ENCODE measurements at regions not wholly inside any gene's neighbourhood (a gene's known extent, or its start where the extent isn't known, plus 50 kb on each side); places are given as distances from the start of the nearest gene placed in this dataset.

GRCh38 chr2:217743407-217743806 lies 259.4 kb downstream of the TNS1 start:
- Histone ChIP-seq H3K4me3 (ENCODE audit: low read depth, low read length, poor library complexity, severe bottlenecking) (no peak overlapping the region), H2AFZ (ENCODE audit: low read length) (no peak overlapping the region), H3K36me3 (ENCODE audit: insufficient read depth, low read length) (no peaks in the 10 kb centered on the region), H3K4me2 (ENCODE audit: low read length) (no peak overlapping the region), H3K4me1 (ENCODE audit: insufficient read depth, low read length, poor library complexity, severe bottlenecking) (no peaks in the 10 kb centered on the region), H3K79me2 (ENCODE audit: insufficient read depth, low read depth, low read length) (no peaks in the 10 kb centered on the region), H3K9me2 (ENCODE audit: insufficient read depth, low read length) (no peaks in the 10 kb centered on the region), H4K20me1 (ENCODE audit: insufficient read depth, low read length) (no peaks in the 10 kb centered on the region), H3K9me3 (ENCODE audit: low read length) (no peaks in the 10 kb centered on the region), H3K27ac (ENCODE audit: low read depth, low read length, poor library complexity, severe bottlenecking) (no peak overlapping the region)
- intact Hi-C loops (cut with micrococcal nuclease; ENCODE audit: unreplicated experiment), result no loop called here
- no TSS peak for BruUV-seq (replicated peaks)
- POLR2A ChIA-PET, result interaction anchor here (0.7 kb wide), 1 partner anchor 52 kb away, joined by 3 read pairs; no protein-coding TSS in a partner anchor
- CTCF ChIA-PET (ENCODE audit: unreplicated experiment), result no interaction called here
- TF ChIP-seq CTCF (conservative IDR thresholded peaks at IDR 0.05; ENCODE audit: low read length) (no peak), EZH2phosphoT487 (IDR thresholded peaks at IDR 0.05; ENCODE audit: borderline replicate concordance, low read depth, low read length) (no peak)
- DNase-seq (ENCODE audit: low spot score), result no peak

GRCh38 chr2:217742841-217743240 lies 260.0 kb downstream of the TNS1 start:
- TF ChIP-seq EZH2phosphoT487 (IDR thresholded peaks at IDR 0.05; ENCODE audit: borderline replicate concordance, low read depth, low read length), result no peak
- TF ChIP-seq CTCF (conservative IDR thresholded peaks at IDR 0.05; ENCODE audit: low read length), result no peak
- intact Hi-C loops (cut with micrococcal nuclease; ENCODE audit: unreplicated experiment), result no loop called here
- Histone ChIP-seq H3K36me3 (ENCODE audit: insufficient read depth, low read length) (no peaks in the 10 kb centered on the region), H3K4me2 (ENCODE audit: low read length) (no peak overlapping the region), H3K4me3 (ENCODE audit: low read depth, low read length, poor library complexity, severe bottlenecking) (no peak overlapping the region), H3K27ac (ENCODE audit: low read depth, low read length, poor library complexity, severe bottlenecking) (no peak overlapping the region), H3K9me3 (ENCODE audit: low read length) (no peaks in the 10 kb centered on the region), H3K79me2 (ENCODE audit: insufficient read depth, low read depth, low read length) (no peaks in the 10 kb centered on the region), H3K4me1 (ENCODE audit: insufficient read depth, low read length, poor library complexity, severe bottlenecking) (no peaks in the 10 kb centered on the region), H4K20me1 (ENCODE audit: insufficient read depth, low read length) (no peaks in the 10 kb centered on the region), H2AFZ (ENCODE audit: low read length) (no peak overlapping the region), H3K9me2 (ENCODE audit: insufficient read depth, low read length) (no peaks in the 10 kb centered on the region)
- no TSS peak for BruUV-seq (replicated peaks)
- POLR2A ChIA-PET, result no interaction called here
- CTCF ChIA-PET (ENCODE audit: unreplicated experiment), result no interaction called here
- no peak for DNase-seq (ENCODE audit: low spot score)

- BruUV-seq (replicated peaks), result no TSS peak
These were observed 260.5 kb downstream of the TNS1 start for GRCh38 chr2:217742276-217742675.

More at GRCh38 chr2:217742276-217742675, 260.5 kb downstream of the TNS1 start:
- DNase-seq (ENCODE audit: low spot score), result no peak
- H3K36me3 ChIP-seq (ENCODE audit: insufficient read depth, low read length), result no peaks in the 10 kb centered on the region
- H2AFZ ChIP-seq (ENCODE audit: low read length), result no peak overlapping the region
- no peak overlapping the region for H3K4me2 ChIP-seq (ENCODE audit: low read length)
- TF ChIP-seq EZH2phosphoT487 (IDR thresholded peaks at IDR 0.05; ENCODE audit: borderline replicate concordance, low read depth, low read length), result no peak
- no peak for TF ChIP-seq CTCF (conservative IDR thresholded peaks at IDR 0.05; ENCODE audit: low read length)
- H4K20me1 ChIP-seq (ENCODE audit: insufficient read depth, low read length), result no peaks in the 10 kb centered on the region
- ChIA-PET CTCF (ENCODE audit: unreplicated experiment) (no interaction called here), POLR2A (no interaction called here)
- intact Hi-C loops (cut with micrococcal nuclease; ENCODE audit: unreplicated experiment), result no loop called here
- H3K4me3 ChIP-seq (ENCODE audit: low read depth, low read length, poor library complexity, severe bottlenecking), result no peak overlapping the region
- H3K9me2 ChIP-seq (ENCODE audit: insufficient read depth, low read length), result no peaks in the 10 kb centered on the region
- H3K4me1 ChIP-seq (ENCODE audit: insufficient read depth, low read length, poor library complexity, severe bottlenecking), result no peaks in the 10 kb centered on the region
- no peak overlapping the region for H3K27ac ChIP-seq (ENCODE audit: low read depth, low read length, poor library complexity, severe bottlenecking)
- H3K79me2 ChIP-seq (ENCODE audit: insufficient read depth, low read depth, low read length), result no peaks in the 10 kb centered on the region
- no peaks in the 10 kb centered on the region for H3K9me3 ChIP-seq (ENCODE audit: low read length)
